Tibial nerve (tissue), 4 donors: ENCODE measurements at regions not wholly inside any gene's neighbourhood (a gene's known extent, or its start where the extent isn't known, plus 50 kb on each side); places are given as distances from the start of the nearest gene placed in this dataset.
"Not testable (repeated sequence)": the region's sequence is repeated elsewhere in the genome, so short reads cannot be mapped to it uniquely, and the experiment has no call there.

ENCODE experiments used
- EP300 ChIP-seq, 2 donors: sonication (generic); formaldehyde crosslinking; IDR thresholded peaks; one replicate each; pipeline ENCODE4 v1.6.1; 2017; ENCODE audit warnings: antibody characterized with exemption in 2 of 2, mild to moderate bottlenecking in 1 of 2
- POLR2A ChIP-seq, 2 donors: fragments of 450-650 bp; IDR thresholded peaks; one replicate each; pipeline ENCODE4 v1.6.1; 2017; ENCODE audit warnings: antibody characterized with exemption in 2 of 2, mild to moderate bottlenecking in 2 of 2, moderate library complexity in 2 of 2
- TF ChIP-seq, protein P1 (sequence below), 5 experiments: fragments of 200-600 bp in 3 of 5; fragments of 450-650 bp in 2 of 5; sonication (generic) in 3 of 5; IDR thresholded peaks; one replicate each; pipeline ENCODE4 v1.5.1; 2016 to 2019; ENCODE audit warnings: antibody characterized with exemption in 5 of 5, mild to moderate bottlenecking in 3 of 5, moderate library complexity in 2 of 5

GRCh38 chr1:182154425-182154824 lies 92.9 kb upstream of the ZNF648 start:
- TF ChIP-seq, protein P1, sequence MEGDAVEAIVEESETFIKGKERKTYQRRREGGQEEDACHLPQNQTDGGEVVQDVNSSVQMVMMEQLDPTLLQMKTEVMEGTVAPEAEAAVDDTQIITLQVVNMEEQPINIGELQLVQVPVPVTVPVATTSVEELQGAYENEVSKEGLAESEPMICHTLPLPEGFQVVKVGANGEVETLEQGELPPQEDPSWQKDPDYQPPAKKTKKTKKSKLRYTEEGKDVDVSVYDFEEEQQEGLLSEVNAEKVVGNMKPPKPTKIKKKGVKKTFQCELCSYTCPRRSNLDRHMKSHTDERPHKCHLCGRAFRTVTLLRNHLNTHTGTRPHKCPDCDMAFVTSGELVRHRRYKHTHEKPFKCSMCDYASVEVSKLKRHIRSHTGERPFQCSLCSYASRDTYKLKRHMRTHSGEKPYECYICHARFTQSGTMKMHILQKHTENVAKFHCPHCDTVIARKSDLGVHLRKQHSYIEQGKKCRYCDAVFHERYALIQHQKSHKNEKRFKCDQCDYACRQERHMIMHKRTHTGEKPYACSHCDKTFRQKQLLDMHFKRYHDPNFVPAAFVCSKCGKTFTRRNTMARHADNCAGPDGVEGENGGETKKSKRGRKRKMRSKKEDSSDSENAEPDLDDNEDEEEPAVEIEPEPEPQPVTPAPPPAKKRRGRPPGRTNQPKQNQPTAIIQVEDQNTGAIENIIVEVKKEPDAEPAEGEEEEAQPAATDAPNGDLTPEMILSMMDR (IDR thresholded peaks at IDR 0.05): not testable (repeated sequence)
- not testable (repeated sequence) for TF ChIP-seq POLR2A, EP300 (IDR thresholded peaks at IDR 0.05)
